GM18517 (cell line): ENCODE measurements at regions not wholly inside any gene's neighbourhood (a gene's known extent, or its start where the extent isn't known, plus 50 kb on each side); places are given as distances from the start of the nearest gene placed in this dataset.

Source experiments
- ATAC-seq: cut with Tn5 transposase; IDR thresholded peaks from one replicate; pipeline ENCODE4 v1.9.1; 2021; ENCODE audit warnings: mild to moderate bottlenecking, moderate library complexity; ENCODE audit not compliant: unreplicated experiment

GRCh38 chr2:207256476-207257207 lies 90.9 kb upstream of the KLF7 start:
- ATAC-seq = no peak

- no peak for ATAC-seq
Observed at GRCh38 chr2:207257251-207258250, 91.8 kb upstream of the KLF7 start.

DNA sequence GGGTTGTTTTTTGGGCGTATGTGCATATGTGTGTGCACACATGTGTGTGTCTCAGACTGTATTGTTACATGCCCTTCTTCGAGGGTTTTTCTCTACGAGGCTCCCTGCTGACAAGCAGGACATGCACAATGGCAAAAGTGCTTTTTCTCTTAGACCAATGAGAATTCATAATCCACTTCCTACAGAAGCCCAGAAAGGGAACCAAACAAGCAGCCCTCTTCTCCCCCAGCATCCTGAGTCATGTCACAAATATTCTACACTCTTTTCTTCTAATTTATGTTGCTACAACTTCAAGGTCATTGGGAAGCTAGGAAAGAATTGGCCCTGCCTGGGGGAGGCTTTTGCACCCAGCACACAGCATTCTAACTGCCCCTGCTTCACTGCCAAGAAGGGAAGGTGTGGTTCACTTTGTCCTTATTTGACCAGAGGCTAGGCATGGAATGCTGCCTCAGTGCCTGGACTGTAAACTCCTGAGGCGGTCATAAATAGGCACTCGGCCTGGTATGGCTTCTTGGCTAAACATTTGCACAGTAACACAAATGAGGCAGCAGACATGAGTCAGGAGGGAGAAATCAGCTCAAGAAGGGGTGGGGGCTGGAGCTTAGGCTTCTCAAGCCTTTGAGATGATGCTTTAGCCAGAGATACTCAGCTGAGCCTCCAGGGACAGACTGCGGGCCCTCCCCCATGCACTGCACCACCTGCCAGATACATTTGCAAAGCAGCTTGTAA lies 92.7 kb upstream of the KLF7 start:
- ATAC-seq = no peak

GRCh38 chr2:207260021-207260420 lies 94.3 kb upstream of the KLF7 start:
- ATAC-seq = no peak

- ATAC-seq = no peak
Observed at GRCh38 chr2:207260947-207261346, 95.2 kb upstream of the KLF7 start.

DNA sequence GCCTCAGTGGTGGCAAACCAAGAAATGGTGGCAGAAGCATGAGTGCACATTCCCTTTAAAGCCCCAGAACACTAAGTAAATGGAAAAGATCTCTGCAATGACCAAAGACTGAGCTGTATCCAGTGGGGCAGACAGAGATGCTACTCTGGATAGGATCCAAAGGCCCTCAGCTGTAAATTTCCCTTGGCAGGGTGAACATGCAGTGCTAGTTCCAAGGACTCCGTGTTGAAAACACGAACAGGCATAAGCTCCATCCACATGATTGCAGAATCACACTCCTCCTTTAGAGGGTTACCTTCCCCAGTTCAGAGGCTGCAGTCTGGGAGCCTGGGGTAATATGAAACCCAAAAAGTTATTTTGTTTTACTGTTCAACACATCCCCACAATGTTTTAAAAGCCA lies 98.6 kb upstream of the KLF7 start:
- ATAC-seq = no peak

- ATAC-seq = no peak
Observed at GRCh38 chr2:207265332-207265731, 99.6 kb upstream of the KLF7 start.

GRCh38 chr2:207265869-207266268 lies 100.1 kb upstream of the KLF7 start:
- no peak for ATAC-seq

DNA sequence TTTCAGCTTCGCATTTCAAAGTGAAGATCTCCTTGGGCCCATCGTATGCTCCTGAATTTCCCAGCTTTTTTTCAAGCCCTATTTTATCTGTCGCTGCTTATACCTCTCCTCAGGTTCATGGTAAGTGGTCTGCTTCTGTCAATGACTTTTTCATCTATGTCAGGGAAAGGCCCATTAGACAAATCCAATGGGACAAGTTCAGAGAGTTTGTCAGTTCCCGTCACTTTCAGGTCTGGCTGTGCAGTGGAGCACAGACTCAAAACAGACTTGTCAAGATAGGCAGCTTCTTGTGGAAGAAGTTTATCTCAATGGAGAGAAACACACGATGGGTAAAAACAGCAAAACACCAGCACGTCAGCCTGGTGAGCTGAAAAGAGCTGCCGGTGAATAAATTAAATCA lies 100.9 kb upstream of the KLF7 start:
- no peak for ATAC-seq

DNA sequence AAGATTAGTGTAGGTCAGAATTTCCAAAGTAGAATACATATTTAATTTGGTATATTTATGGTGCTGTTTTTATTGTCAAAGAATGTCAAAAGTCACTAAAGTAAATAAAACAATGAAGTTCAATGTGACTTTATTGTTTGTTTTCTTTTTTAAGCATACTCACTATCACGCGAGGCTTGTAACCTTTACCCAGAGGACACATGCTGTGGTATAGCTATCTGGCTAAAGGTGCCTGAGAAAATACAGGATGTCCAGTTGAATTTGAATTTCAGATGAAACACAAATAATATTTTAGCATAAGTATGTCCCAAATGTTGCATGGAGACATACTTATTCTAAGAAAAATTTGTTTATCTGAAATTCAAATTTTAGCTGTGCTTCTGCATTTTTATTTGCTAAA lies 103.3 kb upstream of the KLF7 start:
- ATAC-seq = no peak

DNA sequence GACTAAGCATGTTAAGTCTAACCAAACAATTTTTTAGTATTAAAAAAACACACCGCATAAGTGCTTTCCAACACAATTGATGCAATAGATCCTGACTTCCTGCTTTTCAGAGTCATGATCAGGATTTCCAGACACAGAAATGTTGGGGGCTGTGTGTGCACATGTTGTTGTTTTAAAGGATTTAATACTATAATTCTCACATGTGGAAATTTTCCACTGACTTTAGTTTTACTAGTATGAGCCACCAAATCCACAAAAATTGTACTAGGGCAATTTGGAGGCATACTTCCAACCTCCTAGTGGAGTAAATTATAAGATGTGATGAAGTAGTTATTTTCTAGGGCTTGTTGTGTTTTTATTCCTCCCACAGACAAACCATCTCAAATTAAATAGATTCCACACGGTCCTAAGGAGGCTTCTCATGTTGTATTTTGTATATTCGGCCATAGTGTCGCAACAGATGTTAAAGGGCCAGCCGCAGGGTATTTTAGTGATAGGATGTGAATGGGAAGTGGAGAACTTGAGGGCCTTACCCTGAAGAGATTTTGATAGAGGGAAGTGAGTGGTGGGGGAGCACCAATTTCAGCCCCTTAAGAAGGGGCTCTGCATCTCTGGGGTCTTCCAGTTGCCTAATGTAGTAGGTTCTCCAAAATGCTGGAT lies 108.9 kb upstream of the KLF7 start:
- no peak for ATAC-seq

DNA sequence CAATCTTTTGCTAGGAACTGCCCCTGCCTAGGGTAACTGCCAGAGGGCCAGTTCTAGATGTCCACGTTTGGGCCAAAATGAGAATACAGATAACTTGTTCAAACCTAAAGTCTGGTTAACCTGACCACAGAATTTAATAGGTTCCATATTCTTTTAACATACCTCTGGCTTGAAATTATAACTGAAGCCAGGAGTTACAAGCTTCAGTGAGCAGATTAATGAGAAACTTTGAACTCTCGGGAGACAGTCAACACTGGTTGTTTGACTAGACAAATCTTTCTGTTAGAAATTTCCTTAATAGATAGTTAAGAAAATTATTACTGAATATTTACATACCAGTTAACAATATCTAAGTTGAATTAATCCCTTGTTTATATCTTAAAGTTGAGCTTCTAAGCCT lies 110.0 kb upstream of the KLF7 start:
- ATAC-seq = no peak

- no peak for ATAC-seq
Observed at GRCh38 chr2:207276248-207276647, 110.5 kb upstream of the KLF7 start.

GRCh38 chr2:207276858-207277257 lies 111.1 kb upstream of the KLF7 start:
- no peak for ATAC-seq

GRCh38 chr2:207279520-207279919 lies 113.8 kb upstream of the KLF7 start:
- ATAC-seq = no peak

DNA sequence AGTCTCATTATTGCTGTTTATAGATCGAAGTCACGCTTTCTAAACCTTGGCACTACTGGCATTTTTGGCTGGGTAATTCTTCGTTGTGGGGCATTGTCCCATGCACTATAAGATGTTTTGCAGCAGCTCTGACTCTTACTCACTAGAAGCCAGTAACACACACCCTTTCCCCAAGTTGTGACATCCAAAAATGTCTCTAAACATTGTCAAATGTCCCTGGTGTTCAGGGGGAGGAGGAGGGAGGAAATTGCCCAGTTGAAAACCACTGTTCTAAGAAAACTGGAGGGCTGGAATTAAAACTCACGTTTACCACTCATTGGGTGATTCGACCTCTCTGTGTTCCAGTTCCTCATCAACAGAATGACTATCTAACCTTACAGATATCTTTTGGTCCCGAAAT lies 115.7 kb upstream of the KLF7 start:
- ATAC-seq = no peak

- ATAC-seq = peak; percentile 39
Observed at GRCh38 chr2:207282916-207283315, 117.2 kb upstream of the KLF7 start.

DNA sequence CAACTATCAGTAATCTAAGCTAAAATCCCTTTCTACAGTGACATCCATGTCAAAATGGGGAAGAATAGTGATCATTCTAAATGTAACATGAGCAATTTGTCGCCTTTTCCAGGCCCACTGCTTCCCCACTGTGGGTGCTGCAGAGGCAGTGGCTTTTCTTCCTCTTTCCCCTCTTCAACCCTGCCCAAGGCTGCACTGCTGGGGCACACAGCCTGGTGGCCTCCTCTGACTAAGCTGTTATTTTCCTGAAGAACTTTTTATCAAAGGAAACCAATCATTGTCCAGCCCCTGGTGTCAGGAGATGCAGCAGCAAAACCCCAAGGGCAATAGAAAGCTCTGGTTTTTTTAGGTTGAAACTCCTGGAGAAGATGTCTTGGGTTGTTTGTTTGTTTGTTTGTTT lies 117.6 kb upstream of the KLF7 start:
- peak; percentile 34 for ATAC-seq

GRCh38 chr2:207284556-207285472 lies 119.1 kb upstream of the KLF7 start:
- ATAC-seq = no peak

DNA sequence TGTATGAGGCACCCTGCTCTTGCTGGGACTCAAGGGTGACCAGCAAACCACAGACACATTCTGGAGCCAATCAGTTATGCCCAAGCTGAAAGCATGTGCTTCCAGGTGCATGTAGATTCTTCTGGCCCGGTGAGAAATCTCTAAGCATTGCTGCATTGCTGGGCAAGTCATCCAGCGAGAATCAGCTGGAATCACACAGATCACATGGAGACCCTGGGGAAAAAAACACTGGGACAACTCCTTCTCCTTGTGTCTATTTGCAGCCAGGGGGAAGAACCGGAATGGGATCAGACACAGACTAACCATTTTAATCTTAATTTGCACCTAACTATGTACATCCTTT lies 119.7 kb upstream of the KLF7 start:
- no peak for ATAC-seq
